ENCODE measurements at regions not wholly inside any gene's neighbourhood (a gene's known extent, or its start where the extent isn't known, plus 50 kb on each side); places are given as distances from the start of the nearest gene placed in this dataset.

DNA sequence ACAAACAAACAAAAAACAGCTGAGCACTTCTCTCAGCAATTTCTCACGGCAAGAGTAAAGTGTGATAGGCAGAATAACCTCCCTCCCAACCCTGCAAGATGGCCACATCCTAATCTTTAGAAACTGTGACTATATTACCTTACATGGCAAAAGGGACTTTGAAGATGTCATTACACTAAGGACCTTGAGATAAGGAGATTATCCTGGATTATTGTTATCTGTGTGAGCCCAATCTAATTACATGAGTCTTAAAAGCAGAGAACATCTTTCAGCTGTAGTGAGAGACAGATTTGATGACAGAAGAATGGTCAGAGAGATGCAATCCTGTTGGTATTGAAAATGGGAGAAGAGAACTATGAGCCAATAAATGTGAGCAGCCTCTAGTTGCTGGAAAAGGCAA, 347.9 kb downstream of the CDH9 start:
- intact Hi-C loops (cut with micrococcal nuclease), result no loop called here
- Mint-ChIP-seq H3K27me3 (no peaks in the 10 kb centered on the region), H3K9me3 (peaks cover 3% of the 10 kb centered on the region), H3K27ac (no peak overlapping the region), H3K36me3 (ENCODE audit: low read depth) (no peaks in the 10 kb centered on the region), H3K4me3 (no peak overlapping the region), H3K4me1 (no peaks in the 10 kb centered on the region)
- no peak for DNase-seq
- TF ChIP-seq, protein P1, sequence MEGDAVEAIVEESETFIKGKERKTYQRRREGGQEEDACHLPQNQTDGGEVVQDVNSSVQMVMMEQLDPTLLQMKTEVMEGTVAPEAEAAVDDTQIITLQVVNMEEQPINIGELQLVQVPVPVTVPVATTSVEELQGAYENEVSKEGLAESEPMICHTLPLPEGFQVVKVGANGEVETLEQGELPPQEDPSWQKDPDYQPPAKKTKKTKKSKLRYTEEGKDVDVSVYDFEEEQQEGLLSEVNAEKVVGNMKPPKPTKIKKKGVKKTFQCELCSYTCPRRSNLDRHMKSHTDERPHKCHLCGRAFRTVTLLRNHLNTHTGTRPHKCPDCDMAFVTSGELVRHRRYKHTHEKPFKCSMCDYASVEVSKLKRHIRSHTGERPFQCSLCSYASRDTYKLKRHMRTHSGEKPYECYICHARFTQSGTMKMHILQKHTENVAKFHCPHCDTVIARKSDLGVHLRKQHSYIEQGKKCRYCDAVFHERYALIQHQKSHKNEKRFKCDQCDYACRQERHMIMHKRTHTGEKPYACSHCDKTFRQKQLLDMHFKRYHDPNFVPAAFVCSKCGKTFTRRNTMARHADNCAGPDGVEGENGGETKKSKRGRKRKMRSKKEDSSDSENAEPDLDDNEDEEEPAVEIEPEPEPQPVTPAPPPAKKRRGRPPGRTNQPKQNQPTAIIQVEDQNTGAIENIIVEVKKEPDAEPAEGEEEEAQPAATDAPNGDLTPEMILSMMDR (IDR thresholded peaks at IDR 0.05), result no peak
- no peak for ATAC-seq (ENCODE audit: low read depth)
- CTCF ChIA-PET, result no interaction called here
- POLR2A ChIA-PET, result no interaction called here

DNA sequence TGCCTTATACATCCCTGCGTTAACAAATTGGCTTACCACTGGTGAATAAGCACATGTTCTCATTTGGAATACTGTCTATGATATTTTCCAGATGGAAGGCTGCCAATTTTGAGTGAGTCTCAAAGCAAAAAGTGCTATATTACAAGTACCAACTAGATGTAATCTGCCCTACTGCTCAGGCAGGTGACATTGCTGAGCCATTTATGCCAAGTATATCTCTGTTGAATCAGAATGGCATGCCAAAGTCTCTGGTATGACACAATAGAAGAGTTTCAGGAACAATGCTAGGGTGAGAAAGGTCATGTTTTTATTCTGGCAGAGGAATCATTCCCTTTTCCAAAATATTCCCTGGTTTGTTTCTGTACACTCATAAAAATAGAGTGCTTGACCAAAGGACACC, 356.5 kb downstream of the CDH9 start:
- DNase-seq, result no peak
- no peaks in the 10 kb centered on the region for H3K4me1 Mint-ChIP-seq
- ATAC-seq (ENCODE audit: low read depth), result no peak
- intact Hi-C loops (cut with micrococcal nuclease), result no loop called here
- no peaks in the 10 kb centered on the region for H3K27me3 Mint-ChIP-seq
- CTCF ChIA-PET, result no interaction called here
- peaks cover 15% of the 10 kb centered on the region for H3K9me3 Mint-ChIP-seq
- POLR2A ChIA-PET, result no interaction called here
- no peaks in the 10 kb centered on the region for H3K36me3 Mint-ChIP-seq (ENCODE audit: low read depth)
- H3K27ac Mint-ChIP-seq, result no peak overlapping the region
- TF ChIP-seq, protein P1 (IDR thresholded peaks at IDR 0.05), result no peak
- H3K4me3 Mint-ChIP-seq, result no peak overlapping the region

DNA sequence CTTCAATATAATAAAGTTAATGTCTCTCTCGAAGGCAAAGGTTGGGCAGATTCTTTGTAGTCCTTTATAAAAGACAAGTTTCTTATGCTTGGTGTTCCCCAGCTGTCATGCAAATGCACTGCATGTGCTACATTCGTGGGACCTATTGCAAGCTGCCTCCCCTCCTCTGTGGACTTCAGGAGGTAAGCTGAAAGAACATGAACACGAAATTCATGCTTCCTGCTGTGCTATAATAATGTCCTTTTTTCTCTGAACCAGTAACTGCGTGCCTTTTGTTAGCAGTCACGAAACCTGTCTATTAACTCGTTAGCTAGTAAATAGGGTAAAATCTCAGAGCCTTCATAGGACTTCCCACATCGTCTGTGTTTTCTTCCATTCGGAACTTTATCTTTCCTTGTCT, 363.5 kb downstream of the CDH9 start:
- H3K27me3 Mint-ChIP-seq, result no peaks in the 10 kb centered on the region
- ChIA-PET CTCF (no interaction called here), POLR2A (no interaction called here)
- H3K9me3 Mint-ChIP-seq, result peaks cover 4% of the 10 kb centered on the region
- no peaks in the 10 kb centered on the region for H3K36me3 Mint-ChIP-seq (ENCODE audit: low read depth)
- TF ChIP-seq, protein P1 (IDR thresholded peaks at IDR 0.05), result no peak
- no peak for ATAC-seq (ENCODE audit: low read depth)
- intact Hi-C loops (cut with micrococcal nuclease), result no loop called here
- no peak for DNase-seq
- no peak overlapping the region for H3K27ac Mint-ChIP-seq
- H3K4me1 Mint-ChIP-seq, result no peaks in the 10 kb centered on the region
- H3K4me3 Mint-ChIP-seq, result no peak overlapping the region

DNA sequence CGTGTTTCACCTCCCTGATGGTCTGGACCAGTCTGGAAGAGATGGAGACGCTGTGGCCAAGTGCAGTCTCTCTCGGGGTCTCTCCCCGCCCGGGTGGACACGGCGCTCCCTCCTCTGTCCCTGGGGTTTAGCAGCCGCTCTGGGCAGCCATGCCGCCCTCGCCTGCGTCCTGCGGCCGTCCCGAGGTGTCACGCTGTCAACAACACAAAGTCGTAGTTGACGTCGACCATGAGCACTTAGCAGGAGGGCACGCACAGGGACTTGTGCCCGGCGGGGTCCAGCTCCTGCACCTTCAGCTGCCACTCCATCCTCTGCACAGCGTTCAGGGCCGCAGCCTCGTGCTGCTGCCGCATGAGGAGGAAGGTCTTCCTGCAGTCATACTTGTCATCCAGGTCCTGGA, 368.9 kb downstream of the CDH9 start:
- intact Hi-C loops (cut with micrococcal nuclease), result no loop called here
- no peaks in the 10 kb centered on the region for H3K36me3 Mint-ChIP-seq (ENCODE audit: low read depth)
- ChIA-PET POLR2A (no interaction called here), CTCF (no interaction called here)
- DNase-seq, result no peak
- TF ChIP-seq, protein P1 (IDR thresholded peaks at IDR 0.05), result no peak
- H3K4me3 Mint-ChIP-seq, result no peak overlapping the region
- peaks cover 2% of the 10 kb centered on the region for H3K9me3 Mint-ChIP-seq
- ATAC-seq (ENCODE audit: low read depth), result no peak
- H3K27ac Mint-ChIP-seq, result no peak overlapping the region
- no peaks in the 10 kb centered on the region for H3K27me3 Mint-ChIP-seq
- H3K4me1 Mint-ChIP-seq, result no peaks in the 10 kb centered on the region

DNA sequence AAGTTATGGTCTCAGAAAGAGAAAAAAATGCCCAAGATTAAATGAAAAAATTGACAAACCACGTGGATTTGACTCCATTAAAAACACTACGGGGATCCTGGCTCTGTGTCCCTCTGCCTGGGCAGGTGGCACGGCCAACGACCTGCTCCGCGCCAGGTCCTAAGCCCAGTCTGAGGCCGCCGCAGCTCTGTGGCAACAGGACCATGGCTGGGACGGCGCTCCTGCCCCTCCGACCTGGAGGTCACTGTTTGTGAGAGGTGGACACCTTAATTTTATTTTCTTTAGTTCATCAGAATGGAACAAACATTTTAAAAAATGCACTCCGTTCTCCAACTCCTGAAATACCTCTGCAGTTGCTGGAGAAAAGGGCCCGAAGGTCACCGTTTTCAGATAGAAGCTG, 369.4 kb downstream of the CDH9 start:
- POLR2A ChIA-PET, result no interaction called here
- Mint-ChIP-seq H3K4me3 (no peak overlapping the region), H3K27ac (no peak overlapping the region), H3K4me1 (no peaks in the 10 kb centered on the region), H3K36me3 (ENCODE audit: low read depth) (no peaks in the 10 kb centered on the region), H3K27me3 (no peaks in the 10 kb centered on the region), H3K9me3 (no peaks in the 10 kb centered on the region)
- intact Hi-C loops (cut with micrococcal nuclease), result no loop called here
- DNase-seq (no peak), ATAC-seq (ENCODE audit: low read depth) (no peak)
- TF ChIP-seq, protein P1 (IDR thresholded peaks at IDR 0.05), result no peak
- CTCF ChIA-PET, result no interaction called here

Data from activated B cell treated with CpG ODN at 0.5 μM for 24 hours (primary cell).